WTC11 (cell line): ENCODE measurements at regions not wholly inside any gene's neighbourhood (a gene's known extent, or its start where the extent isn't known, plus 50 kb on each side); places are given as distances from the start of the nearest gene placed in this dataset.

Experiments
- ATAC-seq: fragments of 200-7000 bp; cut with Tn5 transposase; 2 replicates; pipeline ENCODE4 v1.10.0; 2021; ENCODE audit warnings: mild to moderate bottlenecking, moderate library complexity
- CTCF ChIA-PET: fragments of 300-600 bp; sonication (Branson Sonifier 250); formaldehyde crosslinking; loops from one replicate; lab custom pipeline; 2021; ENCODE audit warnings: antibody characterized with exemption; lab: Charles Lee
- POLR2A ChIA-PET: fragments of 350-600 bp; sonication (Branson Sonifier 250); formaldehyde crosslinking; loops from one replicate; lab custom pipeline; 2021; ENCODE audit warnings: antibody characterized with exemption; lab: Charles Lee
- DNase-seq: peaks from one replicate; pipeline ENCODE4 v3.0.0; 2021; ENCODE audit warnings: low spot score
- H3K27ac Mint-ChIP-seq: 2 replicates; pipeline ENCODE4 v1.8.0; 2021; ENCODE audit warnings: mixed read lengths
- H3K27me3 Mint-ChIP-seq: 2 replicates; pipeline ENCODE4 v1.8.0; 2021; ENCODE audit warnings: low read depth, mild to moderate bottlenecking, moderate library complexity, mixed read lengths
- H3K36me3 Mint-ChIP-seq: 2 replicates; pipeline ENCODE4 v1.8.0; 2021; ENCODE audit warnings: mixed read lengths
- H3K4me1 Mint-ChIP-seq: 2 replicates; pipeline ENCODE4 v1.8.0; 2022; ENCODE audit warnings: mixed read lengths
- H3K4me3 Mint-ChIP-seq: 2 replicates; pipeline ENCODE4 v1.8.0; 2021; ENCODE audit warnings: mild to moderate bottlenecking, moderate library complexity, mixed read lengths
- H3K9me3 Mint-ChIP-seq: 2 replicates; pipeline ENCODE4 v1.8.0; 2021; ENCODE audit warnings: mixed read lengths
- ATF3 ChIP-seq: sonication (generic); formaldehyde crosslinking; conservative IDR thresholded peaks from 2 replicates; pipeline ENCODE4 v1.8.1; 2022; ENCODE audit warnings: mild to moderate bottlenecking, missing genetic modification reagents
- CBFB ChIP-seq: sonication (generic); formaldehyde crosslinking; IDR thresholded peaks from 2 replicates; pipeline ENCODE4 v1.8.1; 2022; ENCODE audit warnings: mild to moderate bottlenecking, low read depth, missing genetic modification reagents
- CREB1 ChIP-seq: sonication (generic); formaldehyde crosslinking; IDR thresholded peaks from 2 replicates; pipeline ENCODE4 v1.8.0; 2023; ENCODE audit warnings: mild to moderate bottlenecking, missing genetic modification reagents
- E2F5 ChIP-seq: sonication (generic); formaldehyde crosslinking; IDR thresholded peaks from 2 replicates; pipeline ENCODE4 v1.8.1; 2022; ENCODE audit warnings: mild to moderate bottlenecking, moderate library complexity, missing genetic modification reagents
- ELF4 ChIP-seq: sonication (generic); formaldehyde crosslinking; IDR thresholded peaks from 2 replicates; pipeline ENCODE4 v1.8.1; 2022; ENCODE audit warnings: low read depth, mild to moderate bottlenecking, moderate library complexity, missing genetic modification reagents
- EMX1 ChIP-seq: fragments of 250-450 bp; sonication (Bioruptor Pico); IDR thresholded peaks from 2 replicates; pipeline ENCODE4 v1.8.0; 2021; ENCODE audit warnings: mild to moderate bottlenecking
- FOXJ3 ChIP-seq: sonication (generic); formaldehyde crosslinking; IDR thresholded peaks from 2 replicates; pipeline ENCODE4 v1.9.0; 2021; ENCODE audit warnings: missing genetic modification reagents, mild to moderate bottlenecking, borderline replicate concordance
- GTF2I ChIP-seq: fragments of 250-450 bp; sonication (Bioruptor Pico); conservative IDR thresholded peaks from 2 replicates; pipeline ENCODE4 v1.4.0; 2021; ENCODE audit warnings: mild to moderate bottlenecking
- MLX ChIP-seq: sonication (generic); formaldehyde crosslinking; IDR thresholded peaks from 2 replicates; pipeline ENCODE4 v1.8.1; 2023; ENCODE audit warnings: mild to moderate bottlenecking, missing genetic modification reagents, moderate library complexity
- NR3C1 ChIP-seq: sonication (generic); formaldehyde crosslinking; conservative IDR thresholded peaks from 2 replicates; pipeline ENCODE4 v1.8.1; 2023; ENCODE audit warnings: low read depth, mild to moderate bottlenecking, missing genetic modification reagents
- PRRX2 ChIP-seq: fragments of 250-450 bp; sonication (Bioruptor Pico); IDR thresholded peaks from 2 replicates; pipeline ENCODE4 v1.8.0; 2021; ENCODE audit warnings: mild to moderate bottlenecking
- SOX15 ChIP-seq: fragments of 250-450 bp; sonication (Bioruptor Pico); IDR thresholded peaks from 2 replicates; pipeline ENCODE4 v1.9.0; 2021; ENCODE audit warnings: mild to moderate bottlenecking
- TP53 ChIP-seq: sonication (generic); formaldehyde crosslinking; IDR thresholded peaks from 2 replicates; pipeline ENCODE4 v1.8.1; 2023; ENCODE audit warnings: mild to moderate bottlenecking, missing genetic modification reagents
- ZNF138 ChIP-seq: sonication (generic); formaldehyde crosslinking; conservative IDR thresholded peaks from 2 replicates; pipeline ENCODE4 v1.8.1; 2022; ENCODE audit warnings: mild to moderate bottlenecking, moderate library complexity, missing genetic modification reagents
- ZNF219 ChIP-seq: sonication (generic); formaldehyde crosslinking; IDR thresholded peaks from 2 replicates; pipeline ENCODE4 v1.8.0; 2023; ENCODE audit warnings: missing genetic modification reagents, mild to moderate bottlenecking, borderline replicate concordance
- ZNF671 ChIP-seq: fragments of 250-450 bp; sonication (Bioruptor Pico); IDR thresholded peaks from 2 replicates; pipeline ENCODE4 v1.8.0; 2021; ENCODE audit warnings: mild to moderate bottlenecking
- TF ChIP-seq, protein P1 (sequence below): sonication (generic); formaldehyde crosslinking; IDR thresholded peaks from 2 replicates; pipeline ENCODE4 v1.8.0; 2023; ENCODE audit warnings: missing genetic modification reagents, mild to moderate bottlenecking, borderline replicate concordance
- TF ChIP-seq, protein P2 (sequence below): sonication (generic); formaldehyde crosslinking; IDR thresholded peaks from 2 replicates; pipeline ENCODE4 v1.8.1; 2022; ENCODE audit warnings: low read depth, missing genetic modification reagents, borderline replicate concordance

- peaks cover 4% of the 10 kb centered on the region; the same call in 1 of the 2 replicates for H3K36me3 Mint-ChIP-seq
- TF ChIP-seq ATF3 (CRISPR knock-in tag) (no peak), ELF4 (CRISPR knock-in tag) (no peak), CBFB (no peak), ZNF138 (CRISPR knock-in tag) (no peak), ZNF219 (CRISPR knock-in tag) (no peak), SOX15 (CRISPR knock-in tag) (no peak), PRRX2 (no peak), MLX (CRISPR knock-in tag) (no peak), TP53 (CRISPR knock-in tag) (no peak), ZNF671 (CRISPR knock-in tag) (no peak), NR3C1 (CRISPR knock-in tag) (no peak), GTF2I (no peak), EMX1 (no peak), FOXJ3 (CRISPR knock-in tag) (no peak)
- TF ChIP-seq, protein P1, sequence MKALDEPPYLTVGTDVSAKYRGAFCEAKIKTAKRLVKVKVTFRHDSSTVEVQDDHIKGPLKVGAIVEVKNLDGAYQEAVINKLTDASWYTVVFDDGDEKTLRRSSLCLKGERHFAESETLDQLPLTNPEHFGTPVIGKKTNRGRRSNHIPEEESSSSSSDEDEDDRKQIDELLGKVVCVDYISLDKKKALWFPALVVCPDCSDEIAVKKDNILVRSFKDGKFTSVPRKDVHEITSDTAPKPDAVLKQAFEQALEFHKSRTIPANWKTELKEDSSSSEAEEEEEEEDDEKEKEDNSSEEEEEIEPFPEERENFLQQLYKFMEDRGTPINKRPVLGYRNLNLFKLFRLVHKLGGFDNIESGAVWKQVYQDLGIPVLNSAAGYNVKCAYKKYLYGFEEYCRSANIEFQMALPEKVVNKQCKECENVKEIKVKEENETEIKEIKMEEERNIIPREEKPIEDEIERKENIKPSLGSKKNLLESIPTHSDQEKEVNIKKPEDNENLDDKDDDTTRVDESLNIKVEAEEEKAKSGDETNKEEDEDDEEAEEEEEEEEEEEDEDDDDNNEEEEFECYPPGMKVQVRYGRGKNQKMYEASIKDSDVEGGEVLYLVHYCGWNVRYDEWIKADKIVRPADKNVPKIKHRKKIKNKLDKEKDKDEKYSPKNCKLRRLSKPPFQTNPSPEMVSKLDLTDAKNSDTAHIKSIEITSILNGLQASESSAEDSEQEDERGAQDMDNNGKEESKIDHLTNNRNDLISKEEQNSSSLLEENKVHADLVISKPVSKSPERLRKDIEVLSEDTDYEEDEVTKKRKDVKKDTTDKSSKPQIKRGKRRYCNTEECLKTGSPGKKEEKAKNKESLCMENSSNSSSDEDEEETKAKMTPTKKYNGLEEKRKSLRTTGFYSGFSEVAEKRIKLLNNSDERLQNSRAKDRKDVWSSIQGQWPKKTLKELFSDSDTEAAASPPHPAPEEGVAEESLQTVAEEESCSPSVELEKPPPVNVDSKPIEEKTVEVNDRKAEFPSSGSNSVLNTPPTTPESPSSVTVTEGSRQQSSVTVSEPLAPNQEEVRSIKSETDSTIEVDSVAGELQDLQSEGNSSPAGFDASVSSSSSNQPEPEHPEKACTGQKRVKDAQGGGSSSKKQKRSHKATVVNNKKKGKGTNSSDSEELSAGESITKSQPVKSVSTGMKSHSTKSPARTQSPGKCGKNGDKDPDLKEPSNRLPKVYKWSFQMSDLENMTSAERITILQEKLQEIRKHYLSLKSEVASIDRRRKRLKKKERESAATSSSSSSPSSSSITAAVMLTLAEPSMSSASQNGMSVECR (CRISPR knock-in tag), result no peak
- TF ChIP-seq, protein P2, sequence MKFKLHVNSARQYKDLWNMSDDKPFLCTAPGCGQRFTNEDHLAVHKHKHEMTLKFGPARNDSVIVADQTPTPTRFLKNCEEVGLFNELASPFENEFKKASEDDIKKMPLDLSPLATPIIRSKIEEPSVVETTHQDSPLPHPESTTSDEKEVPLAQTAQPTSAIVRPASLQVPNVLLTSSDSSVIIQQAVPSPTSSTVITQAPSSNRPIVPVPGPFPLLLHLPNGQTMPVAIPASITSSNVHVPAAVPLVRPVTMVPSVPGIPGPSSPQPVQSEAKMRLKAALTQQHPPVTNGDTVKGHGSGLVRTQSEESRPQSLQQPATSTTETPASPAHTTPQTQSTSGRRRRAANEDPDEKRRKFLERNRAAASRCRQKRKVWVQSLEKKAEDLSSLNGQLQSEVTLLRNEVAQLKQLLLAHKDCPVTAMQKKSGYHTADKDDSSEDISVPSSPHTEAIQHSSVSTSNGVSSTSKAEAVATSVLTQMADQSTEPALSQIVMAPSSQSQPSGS, result no peak
- H3K9me3 Mint-ChIP-seq, result peaks cover 20% of the 10 kb centered on the region
- ChIA-PET CTCF (no interaction called here), POLR2A (no interaction called here)
- ATAC-seq, result no peak
- no peaks in the 10 kb centered on the region for H3K27me3 Mint-ChIP-seq
- no peaks in the 10 kb centered on the region for H3K4me1 Mint-ChIP-seq
- H3K4me3 Mint-ChIP-seq, result no peak overlapping the region
- H3K27ac Mint-ChIP-seq, result no peak overlapping the region
- DNase-seq, result no peak
Measured at GRCh38 chr5:179484761-179485160, 65.6 kb upstream of the RUFY1 start.

DNA sequence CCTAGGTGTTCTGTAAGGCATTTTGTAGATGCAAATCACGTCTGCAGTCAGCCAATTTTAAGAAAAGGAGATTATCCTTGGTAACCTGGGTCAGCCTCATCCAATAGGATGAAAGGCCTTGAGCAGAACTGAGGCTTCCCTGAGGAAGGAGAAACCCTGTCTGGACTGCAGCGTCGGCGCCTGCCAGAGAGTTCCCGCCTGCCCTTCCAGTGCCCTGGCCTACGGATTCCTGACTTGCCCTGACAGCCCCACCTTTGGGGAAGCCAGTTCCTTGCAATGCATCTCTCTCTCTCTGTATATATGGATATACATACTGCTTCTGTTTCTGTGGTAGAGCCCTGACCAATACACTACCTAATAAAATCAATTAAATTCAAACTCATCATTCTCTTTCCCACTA is 66.2 kb upstream of the RUFY1 start:
- Mint-ChIP-seq H3K4me3 (no peak overlapping the region), H3K27me3 (no peaks in the 10 kb centered on the region), H3K4me1 (no peaks in the 10 kb centered on the region), H3K36me3 (peaks cover 4% of the 10 kb centered on the region; the same call in 1 of the 2 replicates), H3K9me3 (peaks cover 22% of the 10 kb centered on the region), H3K27ac (no peak overlapping the region)
- ChIA-PET CTCF (no interaction called here), POLR2A (no interaction called here)
- ATAC-seq (no peak), DNase-seq (no peak)
- TF ChIP-seq CREB1 (no peak), E2F5 (no peak)
